ENCODE measurements at regions not wholly inside any gene's neighbourhood (a gene's known extent, or its start where the extent isn't known, plus 50 kb on each side); places are given as distances from the start of the nearest gene placed in this dataset.
"Not testable (repeated sequence)": the region's sequence is repeated elsewhere in the genome, so short reads cannot be mapped to it uniquely, and the experiment has no call there.

DNA sequence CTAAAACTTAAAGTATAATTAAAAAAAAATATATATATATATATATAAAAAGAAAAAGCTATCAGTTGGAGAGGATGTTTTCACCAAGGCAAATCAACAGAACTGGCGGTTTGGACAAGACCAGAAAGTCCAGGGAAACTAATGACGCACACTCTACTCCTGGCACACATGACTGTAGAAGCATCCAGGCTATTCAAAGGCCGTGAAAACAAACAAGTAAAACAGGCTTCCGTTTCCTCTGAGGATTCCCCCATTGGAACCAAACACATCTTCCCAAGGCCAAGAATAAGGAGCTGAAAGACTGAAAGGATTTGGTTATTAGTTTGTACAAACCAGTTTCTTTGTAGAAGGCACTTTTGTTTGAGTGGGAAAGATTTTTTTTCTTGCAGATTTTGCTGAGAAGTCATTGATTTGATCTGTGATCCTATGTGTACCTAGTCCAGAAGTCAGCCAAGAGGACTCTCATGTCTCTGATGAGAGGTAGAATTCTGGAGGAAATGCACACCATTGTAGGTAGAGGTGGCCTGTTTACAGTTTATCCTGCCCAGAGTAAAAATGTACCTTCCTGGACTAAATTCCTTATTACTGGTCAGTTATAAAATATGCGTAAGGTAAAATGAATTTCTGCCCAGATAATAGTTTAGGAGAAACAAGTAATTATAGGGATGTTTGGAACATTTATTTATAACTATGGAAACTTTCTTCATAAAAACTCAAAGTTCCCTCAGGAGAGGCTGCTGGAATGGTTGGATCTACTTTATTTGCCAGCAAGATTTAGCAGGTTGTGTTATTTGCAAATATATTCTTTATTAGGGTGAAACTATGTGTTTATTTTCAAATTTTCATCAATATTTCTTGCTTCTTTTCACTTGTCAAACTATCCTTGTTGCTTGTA is 66.5 kb downstream of the DMP1 start:
- no peaks in the 10 kb centered on the region for H3K36me3 Mint-ChIP-seq (ENCODE audit: low read depth)
- H3K4me1 Mint-ChIP-seq (ENCODE audit: low read depth), result no peaks in the 10 kb centered on the region
- H3K9me3 Mint-ChIP-seq, result peaks cover 8% of the 10 kb centered on the region
- H3K27me3 Mint-ChIP-seq, result peaks cover 2% of the 10 kb centered on the region
- intact Hi-C loops (cut with micrococcal nuclease), result no loop called here
- no peak overlapping the region for H3K27ac Mint-ChIP-seq
- H3K4me3 Mint-ChIP-seq, result no peak overlapping the region

DNA sequence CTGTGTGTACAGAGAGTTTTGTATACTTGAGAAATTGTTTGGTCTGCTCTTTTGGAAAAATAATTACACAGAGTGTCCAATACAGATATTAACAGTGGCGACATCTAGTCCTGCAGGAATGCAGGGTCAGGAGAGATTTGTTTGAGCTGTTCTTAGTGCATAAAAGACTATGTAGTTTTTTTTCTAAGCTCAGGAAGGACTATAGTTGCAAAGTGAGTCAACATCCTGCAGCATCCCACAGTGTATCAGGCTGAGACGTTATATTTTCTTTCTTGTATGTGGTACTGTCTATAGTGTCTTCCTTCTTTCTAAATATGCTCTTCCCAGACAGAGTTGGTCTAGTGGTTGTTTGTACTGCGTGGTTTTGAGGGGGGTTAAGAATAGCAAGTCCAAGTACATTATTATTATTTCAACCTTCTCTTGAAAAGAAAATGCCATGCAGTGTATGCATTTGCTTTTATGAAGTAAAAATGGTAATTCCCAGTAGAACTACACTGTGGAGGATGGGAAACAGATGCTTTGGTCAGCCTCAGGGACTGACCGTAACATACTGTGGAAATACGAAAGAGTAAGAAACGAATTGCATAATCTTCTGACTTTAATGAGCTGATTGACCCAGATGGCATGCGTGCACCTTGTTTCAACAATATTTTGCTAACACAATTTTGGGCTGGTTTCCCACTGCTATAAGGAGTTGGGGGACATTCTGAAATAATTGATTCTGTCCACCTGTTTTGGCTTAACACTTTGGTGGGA is 67.4 kb downstream of the DMP1 start:
- Mint-ChIP-seq H3K4me3 (no peak overlapping the region), H3K36me3 (ENCODE audit: low read depth) (no peaks in the 10 kb centered on the region), H3K27ac (no peak overlapping the region), H3K27me3 (peaks cover 2% of the 10 kb centered on the region), H3K9me3 (no peaks in the 10 kb centered on the region), H3K4me1 (ENCODE audit: low read depth) (no peaks in the 10 kb centered on the region)
- intact Hi-C loops (cut with micrococcal nuclease), result no loop called here

DNA sequence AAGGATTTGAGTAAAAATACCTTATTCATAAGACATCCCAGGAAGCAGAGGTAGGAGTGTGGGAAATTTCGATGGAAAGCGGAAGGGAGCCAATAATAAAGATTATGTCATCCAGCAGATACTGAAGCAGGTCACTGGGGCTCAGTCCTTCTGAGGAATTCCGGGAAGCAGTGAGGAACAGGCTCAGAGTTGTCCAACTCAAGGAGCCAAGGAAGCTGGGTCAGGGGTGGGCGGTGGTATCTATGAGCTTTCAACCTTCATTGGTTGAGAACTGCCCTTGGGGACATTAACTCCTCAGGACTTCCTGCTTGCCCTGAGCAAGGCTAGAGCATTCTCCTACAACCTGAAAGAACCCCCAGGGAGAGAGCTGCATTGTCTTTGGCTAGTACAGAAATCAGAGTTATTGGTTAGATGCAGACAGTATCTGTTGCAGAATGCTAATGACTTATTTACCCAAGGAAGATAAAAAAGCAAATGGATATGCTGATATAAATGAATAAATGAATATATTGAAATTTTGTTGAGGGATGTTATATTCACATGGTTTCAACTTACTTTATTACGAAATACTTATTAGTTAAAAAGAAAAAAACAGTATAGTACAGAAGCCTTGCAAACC is 68.2 kb downstream of the DMP1 start:
- intact Hi-C loops (cut with micrococcal nuclease), result no loop called here
- Mint-ChIP-seq H3K27ac (no peak overlapping the region), H3K9me3 (no peaks in the 10 kb centered on the region), H3K4me3 (no peak overlapping the region), H3K36me3 (ENCODE audit: low read depth) (no peaks in the 10 kb centered on the region), H3K4me1 (ENCODE audit: low read depth) (no peaks in the 10 kb centered on the region), H3K27me3 (peaks cover 2% of the 10 kb centered on the region)

DNA sequence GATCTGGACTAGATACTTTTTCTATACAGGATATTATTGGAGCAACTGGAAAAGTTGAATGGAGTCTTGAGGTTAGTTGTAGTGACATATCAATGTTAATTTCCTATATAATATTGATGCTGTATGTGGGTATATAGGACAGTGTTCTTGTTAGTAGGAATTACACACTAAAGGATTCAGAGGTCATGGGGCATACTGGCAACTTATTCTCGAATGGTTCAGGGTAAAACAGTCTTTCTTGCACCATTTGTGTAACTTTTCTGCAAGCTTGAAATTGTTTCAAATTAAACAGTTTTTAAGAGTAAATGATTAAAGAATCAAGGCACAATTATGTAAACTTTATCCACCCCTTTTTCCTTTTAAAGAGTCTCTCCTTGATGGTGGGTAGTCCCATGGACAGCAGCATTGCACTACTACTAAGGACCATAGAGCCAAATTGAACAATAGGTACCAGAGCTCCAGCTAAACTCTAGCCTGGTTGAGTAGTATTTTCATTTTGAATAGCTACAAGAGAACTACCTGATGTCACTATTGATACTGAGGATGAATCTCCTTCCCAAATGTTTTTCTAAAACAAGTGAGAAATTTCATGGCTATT is 70.1 kb downstream of the DMP1 start:
- Mint-ChIP-seq H3K27me3 (peaks cover 2% of the 10 kb centered on the region), H3K4me3 (no peak overlapping the region), H3K27ac (no peak overlapping the region), H3K9me3 (peaks cover 10% of the 10 kb centered on the region), H3K4me1 (ENCODE audit: low read depth) (no peaks in the 10 kb centered on the region), H3K36me3 (ENCODE audit: low read depth) (no peaks in the 10 kb centered on the region)
- intact Hi-C loops (cut with micrococcal nuclease), result no loop called here

DNA sequence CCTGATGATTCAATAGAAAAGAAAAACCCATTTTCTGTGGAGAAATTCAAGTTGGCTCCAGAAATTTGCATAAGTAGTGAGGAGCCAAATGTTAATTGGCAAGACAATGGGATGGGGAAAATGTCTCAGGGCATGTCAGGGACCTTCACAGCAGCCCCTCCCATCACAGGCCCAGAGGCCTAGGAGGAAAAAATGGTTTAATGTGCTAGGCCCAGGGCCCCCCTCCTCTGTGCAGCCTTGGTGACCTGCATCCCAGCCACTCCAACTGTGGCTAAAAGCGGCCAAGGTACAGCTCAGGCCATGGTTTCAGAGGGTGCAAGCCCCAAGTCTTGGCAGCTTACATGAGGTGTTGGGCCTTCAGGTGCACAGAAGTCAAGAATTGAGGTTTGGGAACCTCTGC is 74.1 kb upstream of the IBSP start:
- H3K27ac Mint-ChIP-seq; H3K4me3 Mint-ChIP-seq; intact Hi-C loops (cut with micrococcal nuclease); H3K27me3 Mint-ChIP-seq; H3K4me1 Mint-ChIP-seq (ENCODE audit: low read depth); H3K36me3 Mint-ChIP-seq (ENCODE audit: low read depth): not testable (repeated sequence)
- H3K9me3 Mint-ChIP-seq, result peaks cover 18% of the 10 kb centered on the region

DNA sequence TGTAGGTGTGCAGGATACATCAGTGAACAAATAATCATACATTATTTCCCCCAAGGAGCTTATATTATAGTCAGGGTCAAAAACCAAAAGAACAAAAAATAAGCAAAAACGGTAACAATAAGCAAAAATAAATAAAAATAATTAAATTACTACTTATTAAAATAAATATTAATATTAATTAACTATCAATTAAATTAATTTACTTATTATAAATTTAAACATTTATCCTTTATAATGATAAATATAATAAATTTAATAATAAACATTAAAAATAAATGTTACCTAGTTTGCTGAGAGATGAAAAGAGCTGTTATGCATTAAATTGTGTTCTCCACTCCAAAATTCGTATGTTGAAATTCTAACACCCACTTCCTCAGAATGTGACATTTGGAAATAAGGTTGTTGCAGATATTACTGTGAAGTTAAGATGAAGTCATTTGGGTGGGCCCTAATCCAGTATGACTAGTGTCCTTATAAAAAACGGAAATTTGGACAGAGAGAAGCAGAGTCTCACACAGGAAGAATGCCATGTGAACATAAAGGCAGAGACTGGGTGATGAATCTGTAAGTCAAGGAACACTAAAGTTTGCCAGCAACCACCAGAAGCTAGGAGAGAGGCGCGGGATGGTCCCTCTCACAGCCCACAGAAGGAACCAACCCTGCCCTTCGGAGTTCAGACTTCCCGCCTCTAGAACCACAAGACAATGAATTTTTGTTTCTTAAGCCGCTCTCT is 67.2 kb upstream of the IBSP start:
- Mint-ChIP-seq H3K9me3 (no peaks in the 10 kb centered on the region), H3K4me3 (no peak overlapping the region), H3K36me3 (ENCODE audit: low read depth) (no peaks in the 10 kb centered on the region), H3K27ac (peak overlapping the region; percentile 80), H3K27me3 (no peaks in the 10 kb centered on the region), H3K4me1 (ENCODE audit: low read depth) (peaks cover 13% of the 10 kb centered on the region)
- intact Hi-C loops (cut with micrococcal nuclease), result loop anchor here (10.0 kb wide), 1 partner anchor 293 kb away; no protein-coding TSS in a partner anchor

DNA sequence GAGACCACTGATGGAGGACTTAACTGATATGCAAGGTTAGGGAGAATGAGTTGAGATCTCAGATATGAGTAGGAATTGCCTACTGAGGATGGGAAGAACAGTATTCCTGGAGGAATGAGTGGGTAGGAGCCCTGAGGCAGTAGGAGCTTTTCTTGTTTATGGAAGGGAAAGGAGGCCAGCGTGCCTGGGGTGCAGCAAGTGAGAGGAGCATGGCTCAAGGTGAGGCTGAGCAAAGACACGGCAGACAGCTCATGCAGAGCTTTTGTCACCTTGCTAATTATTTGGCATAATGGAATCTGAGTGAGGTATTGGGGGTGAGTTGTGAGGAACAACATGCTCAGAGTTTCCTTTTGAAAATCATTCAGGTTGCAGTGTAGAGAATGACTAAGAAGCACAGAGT is 65.3 kb upstream of the IBSP start:
- intact Hi-C loops (cut with micrococcal nuclease), result loop anchor here (10.0 kb wide), 1 partner anchor 291 kb away; no protein-coding TSS in a partner anchor

DNA sequence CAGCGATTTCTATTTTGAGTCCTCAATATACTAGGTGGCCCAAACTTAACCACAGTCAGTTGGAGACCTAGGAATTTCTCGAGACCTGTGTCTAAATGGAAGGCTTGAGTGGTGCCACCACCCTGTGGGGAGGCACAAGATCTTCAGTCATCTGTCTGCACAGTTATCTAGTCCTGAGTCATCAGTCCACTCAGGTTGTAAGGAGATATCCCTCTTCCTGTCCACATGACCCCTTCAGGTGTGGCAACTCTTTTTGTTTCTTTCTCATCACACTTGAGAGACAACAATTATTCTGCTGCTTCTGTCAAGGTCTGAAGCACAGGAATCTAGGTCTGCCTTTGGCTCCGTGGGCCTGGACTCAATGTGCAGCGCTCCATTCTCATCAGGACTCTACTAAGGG is 64.4 kb upstream of the IBSP start:
- no peaks in the 10 kb centered on the region for H3K36me3 Mint-ChIP-seq (ENCODE audit: low read depth)
- H3K27ac Mint-ChIP-seq, result no peak overlapping the region
- peaks cover 29% of the 10 kb centered on the region for H3K4me1 Mint-ChIP-seq (ENCODE audit: low read depth)
- H3K27me3 Mint-ChIP-seq, result no peaks in the 10 kb centered on the region
- H3K4me3 Mint-ChIP-seq, result no peak overlapping the region
- peaks cover 7% of the 10 kb centered on the region for H3K9me3 Mint-ChIP-seq
- intact Hi-C loops (cut with micrococcal nuclease), result loop anchor here (10.0 kb wide), 1 partner anchor 290 kb away; no protein-coding TSS in a partner anchor

More for the DNA sequence above, 65.3 kb upstream of the IBSP start:
- H3K4me1 Mint-ChIP-seq (ENCODE audit: low read depth), result peaks cover 22% of the 10 kb centered on the region
- H3K9me3 Mint-ChIP-seq, result no peaks in the 10 kb centered on the region
- no peak overlapping the region for H3K4me3 Mint-ChIP-seq
- H3K27me3 Mint-ChIP-seq, result no peaks in the 10 kb centered on the region
- no peaks in the 10 kb centered on the region for H3K36me3 Mint-ChIP-seq (ENCODE audit: low read depth)
- H3K27ac Mint-ChIP-seq, result no peak overlapping the region

DNA sequence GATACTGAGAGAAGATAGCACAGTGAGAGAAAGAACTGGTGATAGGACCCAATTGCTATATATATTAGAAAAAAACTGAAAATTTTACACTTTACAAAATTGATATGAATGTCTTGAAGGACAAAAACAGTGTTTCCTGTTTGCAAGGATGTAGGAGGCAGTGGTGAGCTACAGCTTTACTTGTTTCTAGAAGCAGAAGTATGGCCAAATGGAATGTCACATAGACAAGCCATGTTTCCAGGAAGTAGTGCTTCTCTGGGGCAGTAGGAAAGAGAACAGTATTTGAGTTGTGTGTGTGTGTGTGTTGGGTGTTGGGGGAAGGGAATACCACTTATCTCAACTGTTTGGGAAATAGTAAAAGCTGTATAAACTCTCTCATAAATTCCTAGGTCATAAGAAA is 60.9 kb upstream of the IBSP start:
- Mint-ChIP-seq H3K4me3 (no peak overlapping the region), H3K4me1 (ENCODE audit: low read depth) (peaks cover 25% of the 10 kb centered on the region), H3K9me3 (peaks cover 7% of the 10 kb centered on the region), H3K27ac (no peak overlapping the region), H3K27me3 (no peaks in the 10 kb centered on the region), H3K36me3 (ENCODE audit: low read depth) (no peaks in the 10 kb centered on the region)
- intact Hi-C loops (cut with micrococcal nuclease), result loop anchor here (10.0 kb wide), 1 partner anchor 286 kb away; no protein-coding TSS in a partner anchor

DNA sequence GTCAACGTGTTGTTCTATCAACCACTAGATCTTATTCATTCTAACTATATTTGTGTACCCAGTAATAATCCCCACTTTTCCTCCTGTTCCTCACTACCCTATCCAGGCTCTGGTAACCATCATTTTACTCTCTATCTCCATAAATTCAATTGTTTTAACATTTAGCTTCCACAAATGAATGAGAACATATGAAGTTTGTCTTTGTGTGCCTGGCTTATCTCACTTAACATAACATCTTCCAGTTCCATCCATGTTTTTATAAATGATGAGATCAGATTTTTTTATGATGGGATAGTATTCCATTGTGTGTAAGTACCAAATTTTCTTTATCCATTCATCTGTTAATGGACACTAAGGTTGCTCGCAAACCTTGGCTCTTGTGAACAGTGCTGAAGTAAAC is 59.9 kb upstream of the IBSP start:
- Mint-ChIP-seq H3K27ac (no peak overlapping the region), H3K4me3 (no peak overlapping the region), H3K36me3 (ENCODE audit: low read depth) (no peaks in the 10 kb centered on the region), H3K4me1 (ENCODE audit: low read depth) (peaks cover 21% of the 10 kb centered on the region), H3K9me3 (peaks cover 7% of the 10 kb centered on the region), H3K27me3 (no peaks in the 10 kb centered on the region)
- intact Hi-C loops (cut with micrococcal nuclease), result loop anchor here (10.0 kb wide), 1 partner anchor 285 kb away; no protein-coding TSS in a partner anchor

DNA sequence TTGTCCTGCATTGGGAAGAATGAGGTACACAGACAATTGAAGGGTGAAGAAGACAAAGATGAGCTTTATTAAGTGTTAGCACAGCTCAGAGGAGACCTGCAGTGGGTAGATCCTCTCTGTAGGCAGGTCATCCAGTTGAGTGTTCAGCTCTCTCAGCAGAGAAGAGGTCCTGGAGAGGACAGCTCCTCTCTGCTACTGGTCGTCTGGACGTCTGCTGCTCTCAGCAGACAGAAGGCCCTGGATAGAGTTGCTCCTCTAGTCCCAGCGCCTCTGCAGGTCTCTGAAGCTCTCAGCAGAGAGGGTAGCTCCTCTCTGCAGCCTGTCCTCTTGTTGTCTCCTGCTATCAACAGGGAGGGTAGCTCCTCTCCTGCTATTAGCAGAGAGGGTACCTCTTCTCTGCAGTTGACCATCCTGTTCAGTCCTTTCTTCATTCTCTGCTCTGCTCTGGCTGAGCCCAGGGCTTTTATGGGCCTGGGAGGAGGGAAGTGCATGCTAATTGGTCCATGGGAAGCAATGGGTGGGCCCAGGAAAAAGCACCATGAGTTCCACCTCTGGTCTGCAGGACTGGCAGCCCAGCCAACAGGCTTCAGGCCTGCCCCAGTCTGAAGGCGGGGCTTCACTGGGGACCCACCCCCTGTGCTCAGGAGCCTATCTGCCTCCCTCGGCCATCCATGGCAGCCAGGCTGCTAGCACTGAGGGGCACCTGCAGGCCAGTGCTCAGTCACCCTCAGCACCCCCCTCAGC is 54.1 kb upstream of the IBSP start:
- Mint-ChIP-seq H3K27ac (no peak overlapping the region), H3K4me1 (ENCODE audit: low read depth) (peaks cover 3% of the 10 kb centered on the region), H3K9me3 (peaks cover 17% of the 10 kb centered on the region), H3K4me3 (no peak overlapping the region), H3K36me3 (ENCODE audit: low read depth) (no peaks in the 10 kb centered on the region), H3K27me3 (no peaks in the 10 kb centered on the region)
- intact Hi-C loops (cut with micrococcal nuclease), result no loop called here

DNA sequence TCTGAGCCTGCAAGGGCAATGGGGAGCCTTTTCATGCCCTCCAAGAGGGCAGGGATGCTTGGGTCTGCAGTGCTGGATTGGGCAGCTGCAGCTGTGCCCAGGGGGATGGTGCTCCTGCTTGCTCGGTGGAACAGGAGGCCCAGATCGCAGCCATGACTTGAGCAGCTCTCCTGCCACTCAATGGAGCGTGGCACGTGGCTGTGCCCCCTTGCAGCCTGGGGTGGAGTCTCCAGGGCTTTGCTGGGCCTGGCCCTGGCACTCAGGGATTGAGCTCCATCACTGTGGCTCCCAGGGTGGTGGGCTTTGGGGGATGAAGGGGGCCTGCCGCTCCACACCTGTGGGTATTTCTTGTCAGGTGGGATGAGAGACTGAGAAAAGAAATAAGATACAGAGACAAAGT is 53.4 kb upstream of the IBSP start:
- intact Hi-C loops (cut with micrococcal nuclease), result no loop called here
- no peaks in the 10 kb centered on the region for H3K36me3 Mint-ChIP-seq (ENCODE audit: low read depth)
- H3K27me3 Mint-ChIP-seq, result no peaks in the 10 kb centered on the region
- peaks cover 17% of the 10 kb centered on the region for H3K9me3 Mint-ChIP-seq
- no peak overlapping the region for H3K27ac Mint-ChIP-seq
- no peaks in the 10 kb centered on the region for H3K4me1 Mint-ChIP-seq (ENCODE audit: low read depth)
- H3K4me3 Mint-ChIP-seq, result no peak overlapping the region
